ENCODE measurements at regions not wholly inside any gene's neighbourhood (a gene's known extent, or its start where the extent isn't known, plus 50 kb on each side); places are given as distances from the start of the nearest gene placed in this dataset.

DNA sequence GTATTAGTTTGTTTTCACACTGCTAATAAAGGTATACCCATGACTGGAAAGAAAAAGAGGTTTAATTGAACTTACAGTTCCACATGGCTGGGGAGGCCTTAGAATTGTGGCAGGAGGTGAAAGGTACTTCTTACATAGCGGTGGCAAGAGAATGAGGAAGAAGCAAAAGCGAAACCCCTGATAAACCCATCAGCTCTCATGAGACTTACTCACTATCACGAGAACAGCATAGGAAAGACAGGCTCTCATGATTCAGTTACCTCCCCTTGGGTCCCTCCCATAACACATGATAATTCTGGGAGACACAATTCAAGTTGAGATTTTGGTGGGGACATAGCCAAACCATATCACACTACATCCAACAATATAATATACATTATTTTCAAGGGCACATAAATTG, 145.7 kb upstream of the BARHL2 start:
- TF ChIP-seq POLR2A (IDR thresholded peaks at IDR 0.05) (no peak), EP300 (IDR thresholded peaks at IDR 0.05) (no peak)
- TF ChIP-seq, protein P1, sequence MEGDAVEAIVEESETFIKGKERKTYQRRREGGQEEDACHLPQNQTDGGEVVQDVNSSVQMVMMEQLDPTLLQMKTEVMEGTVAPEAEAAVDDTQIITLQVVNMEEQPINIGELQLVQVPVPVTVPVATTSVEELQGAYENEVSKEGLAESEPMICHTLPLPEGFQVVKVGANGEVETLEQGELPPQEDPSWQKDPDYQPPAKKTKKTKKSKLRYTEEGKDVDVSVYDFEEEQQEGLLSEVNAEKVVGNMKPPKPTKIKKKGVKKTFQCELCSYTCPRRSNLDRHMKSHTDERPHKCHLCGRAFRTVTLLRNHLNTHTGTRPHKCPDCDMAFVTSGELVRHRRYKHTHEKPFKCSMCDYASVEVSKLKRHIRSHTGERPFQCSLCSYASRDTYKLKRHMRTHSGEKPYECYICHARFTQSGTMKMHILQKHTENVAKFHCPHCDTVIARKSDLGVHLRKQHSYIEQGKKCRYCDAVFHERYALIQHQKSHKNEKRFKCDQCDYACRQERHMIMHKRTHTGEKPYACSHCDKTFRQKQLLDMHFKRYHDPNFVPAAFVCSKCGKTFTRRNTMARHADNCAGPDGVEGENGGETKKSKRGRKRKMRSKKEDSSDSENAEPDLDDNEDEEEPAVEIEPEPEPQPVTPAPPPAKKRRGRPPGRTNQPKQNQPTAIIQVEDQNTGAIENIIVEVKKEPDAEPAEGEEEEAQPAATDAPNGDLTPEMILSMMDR (IDR thresholded peaks at IDR 0.05): no peak

Measured in ovary (tissue), 3 donors.